Trophoblast cell (in vitro differentiated cells and primary cell): ENCODE measurements at regions not wholly inside any gene's neighbourhood (a gene's known extent, or its start where the extent isn't known, plus 50 kb on each side); places are given as distances from the start of the nearest gene placed in this dataset.

Experiments
- DNase-seq, 2 donors: peaks; one replicate each; pipeline ENCODE4 v3.0.0-alpha.2; 2016
- H2AFZ ChIP-seq: 2 replicates; pipeline ENCODE4 v1.6.1; 2013; ENCODE audit warnings: low read length, moderate library complexity, mild to moderate bottlenecking; ENCODE audit not compliant: insufficient read depth, poor library complexity
- H2AK5ac ChIP-seq: 2 replicates; pipeline ENCODE4 v1.6.1; 2013; ENCODE audit warnings: mild to moderate bottlenecking, low read length
- H2BK120ac ChIP-seq: 2 replicates; pipeline ENCODE4 v1.6.1; 2013; ENCODE audit warnings: low read length, mild to moderate bottlenecking, moderate library complexity; ENCODE audit not compliant: insufficient read depth, poor library complexity
- H2BK12ac ChIP-seq: 2 replicates; pipeline ENCODE4 v1.6.1; 2013; ENCODE audit warnings: mild to moderate bottlenecking, low read length, moderate library complexity
- H2BK5ac ChIP-seq: 2 replicates; pipeline ENCODE4 v1.6.1; 2013; ENCODE audit warnings: low read length, low read depth, moderate library complexity, mild to moderate bottlenecking; ENCODE audit not compliant: poor library complexity
- H3K14ac ChIP-seq: 2 replicates; pipeline ENCODE4 v1.6.1; 2013; ENCODE audit warnings: mild to moderate bottlenecking, low read length
- H3K18ac ChIP-seq: 2 replicates; pipeline ENCODE4 v1.6.1; 2013; ENCODE audit warnings: mild to moderate bottlenecking, low read length
- H3K23ac ChIP-seq: 2 replicates; pipeline ENCODE4 v1.6.1; 2013; ENCODE audit warnings: low read length
- H3K27ac ChIP-seq: 2 replicates; pipeline ENCODE4 v1.5.1; 2013; ENCODE audit warnings: low read depth, mild to moderate bottlenecking, inconsistent platforms, low read length, moderate library complexity
- H3K27me3 ChIP-seq: 2 replicates; pipeline ENCODE4 v1.6.1; 2013; ENCODE audit warnings: inconsistent platforms, mild to moderate bottlenecking, low read length, moderate library complexity; ENCODE audit not compliant: insufficient read depth
- H3K36me3 ChIP-seq, 2 experiments: 1 replicate in 1 of 2; 2 replicates in 1 of 2; pipeline ENCODE4 v1.6.1; 2013; ENCODE audit warnings: low read length in 2 of 2, mild to moderate bottlenecking in 2 of 2, moderate library complexity in 1 of 2; ENCODE audit not compliant: insufficient read depth in 2 of 2, control insufficient read depth in 1 of 2
- H3K4ac ChIP-seq: 2 replicates; pipeline ENCODE4 v1.6.1; 2013; ENCODE audit warnings: low read depth, mild to moderate bottlenecking, low read length, moderate library complexity
- H3K4me1 ChIP-seq, 2 experiments: 1 replicate in 1 of 2; 2 replicates in 1 of 2; pipeline ENCODE4 v1.6.1; 2013; ENCODE audit warnings: low read length in 2 of 2, mild to moderate bottlenecking in 2 of 2, moderate library complexity in 1 of 2; ENCODE audit not compliant: insufficient read depth in 2 of 2, control insufficient read depth in 1 of 2
- H3K4me2 ChIP-seq: 2 replicates; pipeline ENCODE4 v1.6.1; 2013; ENCODE audit warnings: inconsistent platforms, mild to moderate bottlenecking, low read length, moderate library complexity
- H3K4me3 ChIP-seq: 2 replicates; pipeline ENCODE4 v1.5.1; 2013; ENCODE audit warnings: mild to moderate bottlenecking, low read depth, low read length, inconsistent platforms
- H3K79me1 ChIP-seq: one replicate; pipeline ENCODE4 v1.6.1; 2013; ENCODE audit warnings: low read length
- H3K79me2 ChIP-seq: 2 replicates; pipeline ENCODE4 v1.6.1; 2013; ENCODE audit warnings: low read length, mild to moderate bottlenecking; ENCODE audit not compliant: control insufficient read depth, insufficient read depth, poor library complexity
- H3K9ac ChIP-seq: 2 replicates; pipeline ENCODE4 v1.6.1; 2013; ENCODE audit warnings: mild to moderate bottlenecking, low read length
- H3K9me3 ChIP-seq: 2 replicates; pipeline ENCODE4 v1.6.1; 2013; ENCODE audit warnings: low read depth, mild to moderate bottlenecking, control low read depth, inconsistent platforms, low read length; ENCODE audit not compliant: insufficient read depth
- H4K12ac ChIP-seq: 2 replicates; pipeline ENCODE4 v1.6.1; 2013; ENCODE audit warnings: low read depth, mild to moderate bottlenecking, low read length, moderate library complexity
- H4K8ac ChIP-seq: 2 replicates; pipeline ENCODE4 v1.6.1; 2013; ENCODE audit warnings: low read depth, mild to moderate bottlenecking, low read length, moderate library complexity
- H4K91ac ChIP-seq: one replicate; pipeline ENCODE4 v1.6.1; 2013; ENCODE audit warnings: low read depth, mild to moderate bottlenecking, low read length, moderate library complexity
- WGBS: extraction: QIAGEN DNeasy Blood & Tissue Kit; methylation state at CpG from one replicate; pipeline ENCODE4 v1.1.7; 2013; ENCODE audit warnings: missing lambda C conversion rate; ENCODE audit not compliant: insufficient read length, insufficient coverage; ENCODE audit errors: extremely low coverage; 5-methylcytosine and 5-hydroxymethylcytosine counted together

DNA sequence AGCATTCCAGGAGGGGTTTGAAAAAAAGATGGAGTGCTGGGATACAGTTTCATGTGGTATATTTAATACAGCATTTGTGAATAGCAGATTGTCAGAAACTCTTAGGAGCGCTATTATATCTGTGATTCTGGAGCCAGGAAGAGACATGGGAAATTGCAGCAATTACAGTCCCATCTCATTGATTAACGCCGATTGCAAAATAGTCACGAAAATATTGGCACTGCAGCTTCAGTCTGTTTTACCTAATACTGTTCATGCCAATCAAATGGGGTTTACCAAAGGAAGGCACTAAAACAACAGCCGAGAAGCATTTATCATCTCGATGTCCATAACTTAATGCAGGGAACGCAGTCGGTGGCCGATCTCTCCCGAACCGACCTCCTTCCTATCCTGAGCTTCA lies 295.8 kb downstream of the TEX29 start:
- no peak overlapping the region for H2BK5ac ChIP-seq
- H3K14ac ChIP-seq = no peak overlapping the region
- no CpG with 5 or more reads among the region's 11 CpGs for WGBS
- no peak overlapping the region for H3K4me3 ChIP-seq
- no peak for DNase-seq
- H3K79me2 ChIP-seq = no peaks in the 10 kb centered on the region
- no peak overlapping the region for H3K9ac ChIP-seq
- H3K27ac ChIP-seq = no peak overlapping the region
- no peaks in the 10 kb centered on the region for H3K9me3 ChIP-seq
- H2BK12ac ChIP-seq = no peak overlapping the region
- no peaks in the 10 kb centered on the region for H3K27me3 ChIP-seq
- H3K23ac ChIP-seq = no peak overlapping the region
- no peaks in the 10 kb centered on the region for H3K4me1 ChIP-seq
- no peak overlapping the region for H3K18ac ChIP-seq
- no peak overlapping the region for H4K12ac ChIP-seq
- H3K4me2 ChIP-seq = no peak overlapping the region
- no peak overlapping the region for H4K91ac ChIP-seq
- no peak overlapping the region for H2AFZ ChIP-seq
- H2AK5ac ChIP-seq = no peak overlapping the region
- no peak overlapping the region for H2BK120ac ChIP-seq
- H4K8ac ChIP-seq = no peak overlapping the region
- H3K4ac ChIP-seq = no peak overlapping the region
- H3K79me1 ChIP-seq = no peaks in the 10 kb centered on the region
- no peaks in the 10 kb centered on the region for H3K36me3 ChIP-seq

DNA sequence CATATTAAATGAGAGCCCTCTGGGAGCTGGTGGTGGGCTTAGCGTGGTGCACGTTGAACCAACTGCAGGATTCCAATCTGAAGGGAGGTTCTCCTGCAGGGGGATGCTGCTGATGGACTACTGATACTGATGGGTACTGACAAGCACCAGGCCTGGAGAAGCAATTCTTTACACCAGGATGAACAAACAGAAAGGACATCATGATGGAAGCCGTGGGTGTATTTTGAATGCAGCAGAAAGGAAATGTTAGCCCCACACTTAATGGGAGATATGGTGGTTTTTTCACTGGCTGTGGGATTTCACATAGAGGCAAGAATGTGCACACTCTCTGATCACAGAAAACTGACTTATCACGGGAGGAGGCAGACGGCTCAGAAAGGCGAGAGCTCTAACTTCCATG lies 299.7 kb downstream of the TEX29 start:
- H2BK5ac ChIP-seq = no peak overlapping the region
- no peak overlapping the region for H2BK120ac ChIP-seq
- no peak overlapping the region for H2AFZ ChIP-seq
- no peak overlapping the region for H3K18ac ChIP-seq
- no peaks in the 10 kb centered on the region for H3K4me1 ChIP-seq
- H3K23ac ChIP-seq = no peak overlapping the region
- no peak overlapping the region for H4K8ac ChIP-seq
- no peak overlapping the region for H4K91ac ChIP-seq
- no CpG with 5 or more reads among the region's 6 CpGs for WGBS
- H3K9me3 ChIP-seq = peaks cover 5% of the 10 kb centered on the region
- H3K4me2 ChIP-seq = no peak overlapping the region
- no peaks in the 10 kb centered on the region for H3K27me3 ChIP-seq
- no peaks in the 10 kb centered on the region for H3K79me1 ChIP-seq
- no peak for DNase-seq
- no peak overlapping the region for H3K4ac ChIP-seq
- no peak overlapping the region for H3K9ac ChIP-seq
- H3K4me3 ChIP-seq = no peak overlapping the region
- H2AK5ac ChIP-seq = no peak overlapping the region
- H2BK12ac ChIP-seq = no peak overlapping the region
- no peaks in the 10 kb centered on the region for H3K79me2 ChIP-seq
- H3K36me3 ChIP-seq = no peaks in the 10 kb centered on the region
- H4K12ac ChIP-seq = no peak overlapping the region
- H3K14ac ChIP-seq = no peak overlapping the region
- no peak overlapping the region for H3K27ac ChIP-seq

DNA sequence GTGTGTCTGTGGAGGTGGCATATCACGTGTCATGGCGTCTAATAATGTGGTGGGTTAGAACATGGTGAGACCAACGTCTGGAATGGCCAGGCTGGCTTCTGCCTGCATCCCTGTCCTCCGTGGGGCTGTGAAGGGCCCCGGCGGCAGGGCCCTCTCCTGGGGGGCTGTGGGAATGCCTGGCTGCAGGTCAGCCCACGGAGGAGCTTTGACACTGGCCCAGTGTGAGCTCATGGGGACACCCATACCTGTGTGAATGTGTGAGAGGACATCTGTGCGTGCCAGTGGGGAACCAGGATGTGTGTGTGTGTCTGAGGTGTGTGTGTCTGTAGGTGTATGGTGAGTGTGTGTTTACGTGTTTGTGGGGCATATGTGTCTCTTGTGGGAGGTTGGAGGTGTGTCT lies 300.1 kb downstream of the TEX29 start:
- no peak overlapping the region for H2BK12ac ChIP-seq
- H3K79me1 ChIP-seq = no peaks in the 10 kb centered on the region
- no peak overlapping the region for H2BK5ac ChIP-seq
- H3K18ac ChIP-seq = no peak overlapping the region
- H3K9ac ChIP-seq = no peak overlapping the region
- H2AFZ ChIP-seq = no peak overlapping the region
- no peaks in the 10 kb centered on the region for H3K4me1 ChIP-seq
- no peak overlapping the region for H3K4ac ChIP-seq
- no peak overlapping the region for H3K27ac ChIP-seq
- no peak overlapping the region for H4K12ac ChIP-seq
- H4K91ac ChIP-seq = no peak overlapping the region
- WGBS = 100% methylated on average over 1 of the region's 9 CpGs
- no peaks in the 10 kb centered on the region for H3K79me2 ChIP-seq
- H3K36me3 ChIP-seq = no peaks in the 10 kb centered on the region
- no peak overlapping the region for H2AK5ac ChIP-seq
- H3K14ac ChIP-seq = no peak overlapping the region
- H3K9me3 ChIP-seq = peaks cover 5% of the 10 kb centered on the region
- no peak for DNase-seq
- H4K8ac ChIP-seq = no peak overlapping the region
- no peak overlapping the region for H3K4me3 ChIP-seq
- H3K27me3 ChIP-seq = no peaks in the 10 kb centered on the region
- no peak overlapping the region for H2BK120ac ChIP-seq
- no peak overlapping the region for H3K23ac ChIP-seq
- no peak overlapping the region for H3K4me2 ChIP-seq

DNA sequence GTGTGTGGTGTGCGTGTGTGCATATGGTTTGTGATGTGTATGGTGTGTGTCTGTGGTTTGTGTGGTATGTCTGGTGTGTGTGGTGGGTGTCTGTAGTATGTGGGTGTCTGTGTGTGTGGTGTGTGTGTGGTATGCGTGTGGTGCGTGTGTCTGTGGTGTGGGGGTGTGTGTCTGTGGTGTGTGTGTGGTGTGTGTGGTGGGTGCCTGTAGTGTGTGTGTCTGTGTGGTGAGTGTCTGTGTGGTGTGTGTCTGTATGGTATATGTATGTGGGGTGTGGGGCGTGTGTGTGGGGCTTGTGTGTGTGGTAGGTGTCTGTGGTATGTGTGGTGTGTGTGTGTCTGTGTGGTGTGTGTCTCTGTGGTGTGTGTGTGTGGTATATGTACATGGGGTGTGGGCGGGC lies 300.7 kb downstream of the TEX29 start:
- H2BK5ac ChIP-seq = no peak overlapping the region

More for the DNA sequence above, 300.7 kb downstream of the TEX29 start:
- no peak overlapping the region for H3K27ac ChIP-seq
- no peak overlapping the region for H2BK120ac ChIP-seq
- WGBS = no CpG with 5 or more reads among the region's 5 CpGs
- H4K91ac ChIP-seq = no peak overlapping the region
- no peak overlapping the region for H2BK12ac ChIP-seq
- no peak overlapping the region for H2AFZ ChIP-seq
- H2AK5ac ChIP-seq = no peak overlapping the region
- DNase-seq = no peak
- no peaks in the 10 kb centered on the region for H3K79me1 ChIP-seq
- no peak overlapping the region for H3K14ac ChIP-seq
- peak overlapping the region; percentile 54 for H3K4me3 ChIP-seq
- H3K9me3 ChIP-seq = peaks cover 7% of the 10 kb centered on the region
- no peak overlapping the region for H3K4me2 ChIP-seq
- no peak overlapping the region for H3K18ac ChIP-seq
- H3K36me3 ChIP-seq = no peaks in the 10 kb centered on the region
- no peak overlapping the region for H4K12ac ChIP-seq
- no peak overlapping the region for H4K8ac ChIP-seq
- H3K79me2 ChIP-seq = no peaks in the 10 kb centered on the region
- H3K4me1 ChIP-seq = no peaks in the 10 kb centered on the region
- no peaks in the 10 kb centered on the region for H3K27me3 ChIP-seq
- no peak overlapping the region for H3K4ac ChIP-seq
- no peak overlapping the region for H3K9ac ChIP-seq
- no peak overlapping the region for H3K23ac ChIP-seq
